Inflammatory macrophage treated with lipopolysaccharide for 4 hours (primary cell): ENCODE measurements at regions not wholly inside any gene's neighbourhood (a gene's known extent, or its start where the extent isn't known, plus 50 kb on each side); places are given as distances from the start of the nearest gene placed in this dataset.
"Not testable (repeated sequence)": the region's sequence is repeated elsewhere in the genome, so short reads cannot be mapped to it uniquely, and the experiment has no call there.

ENCODE experiments used
- DNase-seq: peaks from one replicate; pipeline ENCODE4 v3.0.0-alpha.2; 2020

DNA sequence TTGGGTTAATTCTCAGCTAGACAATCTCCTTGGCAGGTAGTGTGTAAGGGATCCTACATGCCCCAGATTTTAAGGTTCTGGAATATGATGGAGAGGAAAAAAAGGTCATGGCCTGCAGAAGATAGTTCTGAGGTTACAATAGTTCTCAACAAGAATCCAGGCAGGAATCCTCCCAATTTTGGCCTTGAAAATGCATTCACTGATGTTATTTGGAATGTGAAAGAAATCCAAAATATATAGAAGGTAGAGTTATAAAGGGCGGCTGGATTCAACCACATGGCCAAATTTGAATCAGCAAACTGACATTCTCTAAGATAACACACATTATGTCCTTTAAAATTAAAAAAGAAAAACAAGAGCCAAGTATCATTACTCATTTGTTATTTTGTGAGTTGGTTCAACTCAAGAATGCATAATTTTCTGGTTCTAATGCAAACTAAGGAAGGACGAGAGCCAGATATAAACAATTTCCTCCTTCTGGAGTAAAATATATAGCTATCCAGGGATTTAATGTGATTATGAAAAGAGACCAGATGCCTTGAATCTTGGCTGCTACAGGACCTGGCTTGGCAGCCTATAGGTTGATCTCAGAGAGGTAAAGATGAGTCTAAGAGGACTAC lies 177.0 kb upstream of the G2E3 start:
- no peak for DNase-seq

GRCh38 chr14:30385925-30386324 lies 173.0 kb upstream of the G2E3 start:
- no peak for DNase-seq

- no peak for DNase-seq
Observed at GRCh38 chr14:30387871-30388270, 171.1 kb upstream of the G2E3 start.

DNA sequence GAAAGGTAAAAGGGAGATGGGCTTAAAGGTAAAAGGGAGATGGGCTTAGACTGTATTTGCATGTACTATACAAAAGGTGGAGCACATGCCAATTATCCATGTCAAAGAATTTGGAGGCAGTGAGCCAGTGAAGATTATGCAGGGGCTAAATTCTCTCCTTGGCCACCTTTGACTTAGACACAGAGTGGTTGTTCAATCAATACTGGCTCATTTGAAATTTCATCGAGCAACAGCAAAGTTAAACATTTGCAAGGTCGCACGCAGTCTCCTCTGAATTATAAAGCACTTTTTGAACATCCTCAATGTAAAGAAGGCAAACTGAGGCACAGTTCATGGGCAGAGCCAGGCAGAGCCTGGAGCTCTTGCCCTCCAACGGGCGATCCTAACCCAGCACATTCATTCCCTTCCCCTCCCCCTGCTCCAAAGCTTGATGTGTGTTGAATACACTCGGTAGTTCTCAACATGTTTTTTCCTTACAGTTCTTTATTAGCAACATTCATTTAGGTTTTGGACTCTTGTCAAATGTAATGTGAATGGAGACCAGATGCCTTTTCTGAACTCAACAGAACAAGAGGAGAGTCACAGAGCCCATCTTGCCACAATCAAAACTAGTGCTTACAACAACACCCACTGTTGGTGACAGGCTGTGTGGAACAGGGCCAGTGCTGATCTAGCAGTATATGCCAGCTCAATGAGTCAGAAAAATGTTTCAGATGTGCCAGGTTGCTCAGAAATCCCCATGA lies 169.7 kb upstream of the G2E3 start:
- DNase-seq = no peak

- no peak for DNase-seq
Observed at GRCh38 chr14:30389877-30390385, 169.0 kb upstream of the G2E3 start.

GRCh38 chr14:30395065-30395464 lies 163.9 kb upstream of the G2E3 start:
- no peak for DNase-seq

- no peak for DNase-seq
Observed at GRCh38 chr14:30402846-30403245, 156.1 kb upstream of the G2E3 start.

- DNase-seq = no peak
Observed at GRCh38 chr14:30403791-30404190, 155.2 kb upstream of the G2E3 start.

DNA sequence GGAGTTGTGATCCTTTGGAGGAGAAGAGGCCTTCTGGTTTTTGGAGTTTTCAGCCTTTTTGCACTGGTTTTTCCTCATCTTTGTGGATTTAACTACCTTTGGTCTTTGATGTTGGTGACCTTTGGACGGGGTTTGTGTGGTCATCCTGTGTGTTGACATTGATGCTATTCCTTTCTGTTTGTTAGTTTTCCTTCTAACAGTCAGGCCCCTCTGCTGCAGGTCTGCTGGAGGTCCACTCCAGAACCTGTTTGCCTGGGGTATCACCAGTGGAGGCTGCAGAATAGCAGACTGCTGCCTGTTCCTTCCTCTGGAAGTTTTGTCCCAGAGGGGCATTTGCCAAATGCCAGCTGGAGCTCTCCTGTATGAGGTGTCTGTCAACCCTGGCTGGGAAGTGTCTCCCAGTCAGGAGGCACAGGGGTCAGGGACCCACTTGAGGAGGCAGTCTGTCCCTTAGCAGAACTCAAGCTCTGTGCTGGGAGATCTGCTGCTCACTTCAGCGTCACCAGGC lies 149.4 kb upstream of the G2E3 start:
- not testable (repeated sequence) for DNase-seq

DNA sequence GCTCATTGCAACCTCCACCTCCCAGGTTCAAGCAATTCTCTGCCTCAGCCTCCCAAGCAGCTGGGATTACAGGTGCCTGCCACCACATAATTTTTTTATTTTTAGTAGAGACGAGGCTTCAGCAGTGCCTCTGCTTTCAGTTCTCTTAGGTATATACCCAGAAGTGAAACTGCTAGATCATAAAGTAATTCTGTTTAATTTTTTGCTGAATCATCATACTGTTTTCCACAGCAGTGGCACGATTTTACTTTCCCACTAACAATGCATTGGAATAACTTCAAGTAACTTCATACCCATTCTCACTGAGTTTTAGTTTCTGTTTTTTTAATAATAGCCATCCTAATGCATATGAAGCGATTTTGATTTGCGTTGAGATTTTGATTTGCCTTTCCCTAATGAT lies 148.0 kb upstream of the G2E3 start:
- DNase-seq = no peak

DNA sequence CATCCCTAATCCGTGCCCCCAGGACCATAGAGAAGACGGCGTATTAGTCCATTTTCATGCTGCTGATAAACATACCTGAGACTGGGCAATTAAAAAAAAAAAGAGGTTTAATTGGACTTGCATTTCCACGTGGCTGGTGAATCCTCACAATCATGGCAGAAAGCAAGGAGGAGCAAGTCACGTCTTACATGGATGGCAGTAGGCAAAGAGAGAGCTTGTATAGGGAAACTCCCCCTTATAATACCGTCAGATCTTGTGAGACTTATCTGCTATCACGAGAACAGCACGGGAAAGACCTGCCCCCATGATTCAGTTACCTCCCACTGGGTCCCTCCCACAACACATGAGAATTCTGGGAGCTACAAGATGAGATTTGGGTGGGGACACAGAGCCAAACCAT lies 145.8 kb upstream of the G2E3 start:
- not testable (repeated sequence) for DNase-seq

- no peak for DNase-seq
Observed at GRCh38 chr14:30417121-30417520, 141.8 kb upstream of the G2E3 start.

DNA sequence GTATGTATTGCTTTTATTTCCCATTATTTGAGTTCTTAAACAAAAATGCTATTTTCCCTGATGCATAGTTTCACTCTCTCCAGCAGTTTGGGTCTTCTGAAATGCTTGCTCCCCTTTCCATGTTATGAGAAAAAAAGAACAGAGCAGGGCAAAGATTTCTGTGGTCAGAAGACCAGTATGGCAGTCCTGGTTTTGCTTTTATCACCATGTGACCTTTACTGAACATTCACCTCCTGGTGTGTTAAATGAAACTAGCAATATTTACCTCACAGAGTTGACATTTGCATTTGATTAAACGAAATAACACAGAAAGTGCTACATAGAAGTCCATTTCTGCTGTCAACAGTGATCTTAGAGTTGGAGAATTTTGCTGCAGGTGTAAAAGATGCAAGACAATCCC lies 141.0 kb upstream of the G2E3 start:
- no peak for DNase-seq

DNA sequence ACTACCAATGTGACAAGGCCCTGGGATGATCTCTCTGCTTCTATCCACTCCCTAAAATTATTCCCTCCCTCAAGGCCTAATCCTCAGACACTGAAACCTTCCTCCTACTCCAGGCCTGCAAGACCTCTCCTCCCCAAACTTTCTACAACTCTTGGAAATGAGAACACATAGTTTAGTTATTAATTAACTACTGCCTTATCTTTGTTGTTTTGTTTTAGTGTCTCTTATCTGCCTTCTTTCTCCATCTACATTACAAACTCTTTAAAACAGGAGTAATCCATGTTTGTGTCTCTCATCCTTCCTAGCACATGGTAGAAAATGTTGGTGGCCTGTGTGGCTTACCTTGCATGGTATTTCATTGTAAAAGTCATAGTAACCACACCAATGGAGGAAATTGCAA lies 139.9 kb upstream of the G2E3 start:
- DNase-seq = no peak

DNA sequence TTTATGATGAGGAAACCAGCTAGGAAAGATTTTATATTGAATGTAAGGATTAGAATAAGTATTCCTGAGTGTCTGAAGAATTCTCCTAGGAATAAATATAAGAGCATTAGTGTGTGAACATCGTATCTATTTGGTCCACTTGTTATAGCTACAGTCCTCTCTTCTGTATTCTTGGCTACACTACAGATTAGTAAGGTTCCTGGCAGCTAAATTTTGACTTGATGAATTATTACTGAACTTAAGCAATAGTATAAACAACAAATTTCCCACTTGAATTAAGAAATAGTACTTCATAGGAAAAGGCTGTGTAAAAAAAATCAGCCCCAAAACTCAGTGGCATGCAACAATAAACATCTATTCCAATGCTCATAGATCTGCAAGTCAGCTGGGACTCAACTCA lies 138.4 kb upstream of the G2E3 start:
- DNase-seq = no peak

- no peak for DNase-seq
Observed at GRCh38 chr14:30426463-30426862, 132.5 kb upstream of the G2E3 start.

GRCh38 chr14:30427401-30427800 lies 131.6 kb upstream of the G2E3 start:
- no peak for DNase-seq

GRCh38 chr14:30427846-30428245 lies 131.1 kb upstream of the G2E3 start:
- DNase-seq = no peak

GRCh38 chr14:30431552-30431951 lies 127.4 kb upstream of the G2E3 start:
- no peak for DNase-seq

GRCh38 chr14:30440961-30441360 lies 118.0 kb upstream of the G2E3 start:
- DNase-seq = no peak

DNA sequence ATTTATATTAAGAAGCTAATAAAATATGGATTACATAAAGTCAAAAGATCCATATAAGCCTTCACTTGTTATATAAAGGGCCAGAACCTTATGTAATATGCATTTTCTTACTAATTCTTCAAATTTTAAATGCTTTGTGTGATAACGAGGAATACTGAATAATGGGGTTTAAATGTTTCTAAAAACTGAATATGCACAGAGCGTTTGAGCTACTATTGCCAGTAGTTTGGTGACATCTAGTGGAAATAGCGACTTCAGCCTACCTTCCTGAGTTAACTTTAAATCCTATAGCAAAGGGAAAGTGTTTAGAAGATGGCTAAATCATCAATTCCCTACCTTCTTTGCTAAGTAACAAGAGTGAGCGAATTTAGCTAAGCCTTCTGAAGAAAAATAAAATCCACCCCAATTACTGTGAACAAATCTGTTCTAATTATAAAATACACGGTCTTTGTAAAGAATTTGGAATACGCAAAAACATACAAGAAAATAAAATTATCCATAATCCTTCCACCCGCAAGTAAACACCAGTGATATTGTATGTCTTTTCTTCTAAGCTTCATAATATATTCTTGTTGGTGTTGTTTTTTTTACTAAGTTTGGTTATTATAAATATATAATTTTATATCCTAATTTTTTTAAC lies 115.5 kb upstream of the G2E3 start:
- DNase-seq = no peak

- no peak for DNase-seq
Observed at GRCh38 chr14:30444451-30444850, 114.5 kb upstream of the G2E3 start.

DNA sequence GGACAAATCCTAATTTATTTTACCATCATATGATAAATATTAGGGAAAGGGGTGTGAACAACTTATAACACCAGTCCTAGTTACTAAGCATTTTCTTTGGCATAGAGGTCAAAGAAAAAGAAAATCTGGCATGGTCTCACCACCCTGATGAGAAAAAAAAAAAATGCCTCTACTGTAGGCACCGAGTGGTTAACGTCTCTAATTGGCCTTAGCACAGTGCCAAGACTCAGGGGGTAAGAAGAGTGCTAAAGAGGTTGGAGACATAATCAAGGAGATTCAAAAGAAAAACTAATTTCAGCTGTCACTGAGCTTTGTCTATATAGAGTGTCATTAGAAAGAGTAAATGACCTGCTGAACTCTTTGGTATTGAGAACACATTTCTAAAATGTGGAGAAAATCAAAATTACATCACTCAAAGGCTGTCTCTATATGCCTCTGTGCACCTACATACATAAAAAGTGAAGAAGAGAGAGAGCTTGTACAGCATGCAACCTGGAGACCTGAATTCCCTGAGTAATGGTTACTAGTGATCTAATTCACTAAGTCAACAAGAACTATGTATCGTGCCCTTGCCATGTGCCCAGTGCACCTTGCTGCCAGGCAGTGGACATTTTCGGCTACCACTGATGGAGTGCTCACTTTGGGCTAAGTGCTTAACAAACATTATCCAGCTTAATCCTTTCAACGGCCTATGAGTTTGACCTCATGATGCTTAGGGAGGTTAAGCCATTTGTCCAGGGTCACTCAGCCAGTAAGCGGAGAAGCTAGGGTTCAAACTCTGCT lies 113.8 kb upstream of the G2E3 start:
- DNase-seq = no peak
